Lower leg skin (tissue), 4 donors: ENCODE measurements at regions not wholly inside any gene's neighbourhood (a gene's known extent, or its start where the extent isn't known, plus 50 kb on each side); places are given as distances from the start of the nearest gene placed in this dataset.

Experiments used
- DNase-seq, 2 donors: peaks; one replicate each; pipeline ENCODE4 v3.0.0-alpha.2; 2019; ENCODE audit warnings: low spot score in 2 of 2
- H3K4me3 ChIP-seq: fragments of 200-600 bp; sonication (generic); 2 replicates; pipeline ENCODE4 v1.5.1; 2017; ENCODE audit warnings: mild to moderate bottlenecking, low read depth; ENCODE audit not compliant: poor library complexity, severe bottlenecking
- POLR2A ChIP-seq, 2 donors: fragments of 450-650 bp; IDR thresholded peaks; one replicate each; pipeline ENCODE4 v1.6.1; 2016 to 2017; ENCODE audit warnings: antibody characterized with exemption in 2 of 2, mild to moderate bottlenecking in 1 of 2, moderate library complexity in 1 of 2
- WGBS, 2 donors: methylation state at CpG; one replicate each; pipeline ENCODE4 v1.1.5; 2018; 5-methylcytosine and 5-hydroxymethylcytosine counted together
- intact Hi-C: fragments of 100-400 bp; cut with DNase I; formaldehyde crosslinking; loops from one replicate; pipeline ENCODE4 v1.15.0; 2023; ENCODE audit warnings: low total_unique reads
- TF ChIP-seq, protein P1 (sequence below), 3 donors: fragments of 450-650 bp; IDR thresholded peaks; one replicate each; pipeline ENCODE4 v1.5.1; 2016; ENCODE audit warnings: antibody characterized with exemption in 3 of 3, mild to moderate bottlenecking in 3 of 3, moderate library complexity in 2 of 3

DNA sequence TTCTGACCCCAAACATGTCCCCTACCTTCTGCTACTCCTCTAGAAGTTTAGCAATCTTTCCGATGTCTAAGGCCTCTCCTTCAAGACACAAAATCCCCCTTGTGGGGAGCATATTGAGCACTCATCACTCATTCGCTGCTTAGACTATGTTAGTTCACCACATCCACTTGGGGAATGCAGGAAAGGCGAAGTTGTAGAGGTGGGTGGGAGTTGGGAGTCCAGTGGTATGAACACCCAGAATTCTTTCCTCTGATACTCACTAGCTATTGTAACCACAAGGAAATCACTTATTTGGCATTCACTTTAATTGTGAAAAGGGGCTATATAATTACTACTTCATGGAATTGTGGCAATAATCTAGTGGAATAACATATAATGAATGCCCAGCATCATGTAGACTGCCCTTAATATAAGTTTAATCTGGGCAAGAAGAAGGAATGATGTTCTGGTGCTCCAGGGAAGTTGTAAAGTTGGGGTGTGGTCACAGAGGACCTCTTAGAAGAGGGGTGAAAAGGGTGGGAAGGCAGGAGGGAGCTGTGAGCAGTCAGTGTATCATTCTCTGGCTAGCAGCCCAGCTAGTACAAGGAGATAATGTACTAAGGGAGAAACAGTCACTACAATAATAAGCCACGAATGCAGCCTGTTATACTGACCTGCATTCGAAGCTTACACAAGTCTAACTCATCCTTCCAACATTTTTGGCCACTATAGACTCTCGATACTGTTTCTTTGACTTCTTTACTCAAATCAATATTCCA lies 468.2 kb upstream of the DIPK2B start:
- 70 to 72% methylated on average over 6 of the region's 6 CpGs for WGBS, 2 donors
- intact Hi-C loops, result no loop called here
- H3K4me3 ChIP-seq, result no peak overlapping the region
- TF ChIP-seq POLR2A (IDR thresholded peaks at IDR 0.05), result no peak
- TF ChIP-seq, protein P1, sequence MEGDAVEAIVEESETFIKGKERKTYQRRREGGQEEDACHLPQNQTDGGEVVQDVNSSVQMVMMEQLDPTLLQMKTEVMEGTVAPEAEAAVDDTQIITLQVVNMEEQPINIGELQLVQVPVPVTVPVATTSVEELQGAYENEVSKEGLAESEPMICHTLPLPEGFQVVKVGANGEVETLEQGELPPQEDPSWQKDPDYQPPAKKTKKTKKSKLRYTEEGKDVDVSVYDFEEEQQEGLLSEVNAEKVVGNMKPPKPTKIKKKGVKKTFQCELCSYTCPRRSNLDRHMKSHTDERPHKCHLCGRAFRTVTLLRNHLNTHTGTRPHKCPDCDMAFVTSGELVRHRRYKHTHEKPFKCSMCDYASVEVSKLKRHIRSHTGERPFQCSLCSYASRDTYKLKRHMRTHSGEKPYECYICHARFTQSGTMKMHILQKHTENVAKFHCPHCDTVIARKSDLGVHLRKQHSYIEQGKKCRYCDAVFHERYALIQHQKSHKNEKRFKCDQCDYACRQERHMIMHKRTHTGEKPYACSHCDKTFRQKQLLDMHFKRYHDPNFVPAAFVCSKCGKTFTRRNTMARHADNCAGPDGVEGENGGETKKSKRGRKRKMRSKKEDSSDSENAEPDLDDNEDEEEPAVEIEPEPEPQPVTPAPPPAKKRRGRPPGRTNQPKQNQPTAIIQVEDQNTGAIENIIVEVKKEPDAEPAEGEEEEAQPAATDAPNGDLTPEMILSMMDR (IDR thresholded peaks at IDR 0.05), result no peak
- no peak for DNase-seq

DNA sequence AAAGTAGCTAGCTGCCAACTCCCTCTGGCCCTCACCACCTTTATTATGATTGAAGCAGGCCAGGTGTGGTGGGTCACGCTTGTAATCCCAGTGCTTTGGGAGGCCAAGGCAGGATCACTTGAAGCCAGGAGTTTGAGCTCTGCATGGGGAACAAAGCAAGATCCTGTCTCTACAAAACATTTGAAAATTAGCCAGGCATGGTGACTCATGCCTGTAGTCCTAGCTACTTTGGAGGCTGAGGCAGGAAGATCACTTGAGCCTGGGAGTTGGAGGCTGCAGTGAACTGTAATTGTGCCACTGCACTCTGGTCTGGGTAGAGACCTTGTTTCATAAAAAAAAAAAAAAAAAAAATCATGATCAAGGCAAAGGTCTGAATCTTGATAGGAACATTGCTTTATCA lies 467.0 kb upstream of the DIPK2B start:
- DNase-seq, result no peak
- H3K4me3 ChIP-seq, result no peak overlapping the region
- WGBS, 2 donors, result 89 to 100% methylated on average over 1 of the region's 1 CpG
- no peak for TF ChIP-seq POLR2A (IDR thresholded peaks at IDR 0.05)
- TF ChIP-seq, protein P1 (IDR thresholded peaks at IDR 0.05), result no peak
- intact Hi-C loops, result no loop called here

DNA sequence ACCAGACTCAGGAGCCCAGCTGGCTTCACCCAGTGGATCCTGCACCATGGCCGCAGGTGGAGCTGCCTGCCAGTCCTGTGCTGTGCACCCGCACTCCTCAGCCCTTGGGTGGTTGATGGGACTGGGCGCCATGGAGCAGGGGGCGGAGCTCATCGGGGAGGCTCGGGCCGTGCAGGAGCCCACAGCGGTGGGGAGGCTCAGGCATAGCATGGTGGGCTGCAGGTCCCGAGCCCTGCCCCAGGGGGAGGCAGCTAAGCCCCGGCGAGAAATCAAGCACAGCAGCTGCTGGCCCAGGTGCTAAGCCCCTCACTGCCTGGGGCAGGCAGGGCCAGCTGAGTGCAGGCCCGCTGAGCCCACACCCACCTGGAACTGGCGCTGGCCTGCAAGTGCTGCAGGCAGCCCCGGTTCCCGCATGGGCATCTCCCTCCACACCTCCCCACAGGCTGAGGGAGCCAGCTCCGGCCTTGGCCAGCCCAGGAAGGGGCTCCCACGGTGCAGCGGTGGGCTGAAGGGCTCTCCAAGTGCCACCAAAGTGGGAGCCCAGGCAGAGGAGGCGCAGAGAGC lies 464.1 kb upstream of the DIPK2B start:
- no peak overlapping the region for H3K4me3 ChIP-seq
- intact Hi-C loops, result no loop called here
- TF ChIP-seq, protein P1 (IDR thresholded peaks at IDR 0.05), result no peak
- no peak for TF ChIP-seq POLR2A (IDR thresholded peaks at IDR 0.05)
- 86 to 100% methylated on average over 6 to 12 of the region's 19 CpGs for WGBS, 2 donors
- no peak for DNase-seq

DNA sequence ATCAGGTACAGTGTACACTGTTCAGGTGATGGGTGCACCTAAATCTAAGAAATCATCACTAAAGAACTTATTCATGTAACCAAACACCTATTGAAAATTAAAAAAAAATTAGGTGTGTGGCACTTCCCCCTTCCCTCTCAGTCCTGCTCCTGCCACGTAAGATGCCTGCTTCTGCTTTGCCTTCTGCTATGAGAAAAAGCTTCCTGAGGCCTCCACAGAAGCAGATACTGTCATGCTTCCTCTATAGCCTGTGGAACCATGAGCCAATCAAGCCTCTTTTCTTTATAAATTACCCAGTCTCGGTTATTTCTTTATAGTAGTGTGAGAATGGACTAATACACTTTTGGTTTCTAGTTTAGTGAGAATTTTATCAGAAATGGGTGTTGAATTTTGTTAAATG lies 459.8 kb upstream of the DIPK2B start:
- TF ChIP-seq POLR2A (IDR thresholded peaks at IDR 0.05), result no peak
- TF ChIP-seq, protein P1 (IDR thresholded peaks at IDR 0.05), result no peak
- intact Hi-C loops, result no loop called here
- 64 to 69% methylated on average over 2 of the region's 2 CpGs for WGBS, 2 donors
- H3K4me3 ChIP-seq, result no peak overlapping the region
- DNase-seq, result no peak

DNA sequence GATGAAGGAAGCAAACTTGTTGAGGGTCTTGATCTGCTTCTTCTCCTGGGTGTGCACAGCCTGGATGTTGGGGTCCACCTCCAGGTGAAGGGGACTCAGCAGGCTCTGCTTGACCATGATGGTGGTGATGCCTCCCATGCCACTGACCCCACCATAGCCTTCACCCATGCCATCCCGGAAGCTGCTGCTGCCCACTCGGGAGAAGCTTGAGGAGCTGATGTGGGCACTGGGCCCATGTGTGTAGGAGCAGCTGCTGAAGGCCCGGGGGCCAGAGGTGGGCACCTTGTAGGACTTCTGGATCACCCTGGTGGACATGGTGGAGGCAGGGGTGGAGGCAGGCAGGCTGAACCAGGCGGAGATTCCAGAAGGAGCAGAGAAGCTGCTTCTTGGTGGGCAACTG lies 432.7 kb upstream of the DIPK2B start:
- TF ChIP-seq, protein P1 (IDR thresholded peaks at IDR 0.05), result no peak
- no peak for TF ChIP-seq POLR2A (IDR thresholded peaks at IDR 0.05)
- intact Hi-C loops, result no loop called here
- WGBS, 2 donors, result 80 to 100% methylated on average over 2 of the region's 4 CpGs
- no peak for DNase-seq
- no peak overlapping the region for H3K4me3 ChIP-seq
